Left colon (tissue), 2 donors: ENCODE measurements at regions not wholly inside any gene's neighbourhood (a gene's known extent, or its start where the extent isn't known, plus 50 kb on each side); places are given as distances from the start of the nearest gene placed in this dataset.
A peak's percentile ranks its signal among the peaks of the same experiment; 100 is the strongest.
"Not testable (repeated sequence)": the region's sequence is repeated elsewhere in the genome, so short reads cannot be mapped to it uniquely, and the experiment has no call there.

Source experiments
- ATAC-seq: fragments of 200-7000 bp; cut with Tn5 transposase; one replicate; pipeline ENCODE4 v1.9.1; 2020; ENCODE audit warnings: mild to moderate bottlenecking, moderate library complexity
- DNase-seq, 2 donors: peaks; one replicate each; pipeline ENCODE4 v3.0.0-alpha.2; 2020
- intact Hi-C, 2 donors: fragments of 100-400 bp; cut with DNase I in 1 of 2; cut with micrococcal nuclease in 1 of 2; formaldehyde crosslinking; loops; one replicate each; pipeline versions ENCODE4 v1.11.2 to v1.14.0; 2022; cut with DNase I, micrococcal nuclease
- donor health status: DM: no; HTN: no; CAD: no.
- donor health status: DM: yes; HTN: yes; CAD: no.

- intact Hi-C loops, ATAC-seq, DNase-seq: not testable (repeated sequence)
Measured at GRCh38 chr1:244999644-245000043, 135.3 kb upstream of the HNRNPU start.

GRCh38 chr1:244998717-244999346 lies 134.5 kb upstream of the HNRNPU start:
- ATAC-seq, result no peak
- no peak for DNase-seq
- intact Hi-C loops, result no loop called here

DNA sequence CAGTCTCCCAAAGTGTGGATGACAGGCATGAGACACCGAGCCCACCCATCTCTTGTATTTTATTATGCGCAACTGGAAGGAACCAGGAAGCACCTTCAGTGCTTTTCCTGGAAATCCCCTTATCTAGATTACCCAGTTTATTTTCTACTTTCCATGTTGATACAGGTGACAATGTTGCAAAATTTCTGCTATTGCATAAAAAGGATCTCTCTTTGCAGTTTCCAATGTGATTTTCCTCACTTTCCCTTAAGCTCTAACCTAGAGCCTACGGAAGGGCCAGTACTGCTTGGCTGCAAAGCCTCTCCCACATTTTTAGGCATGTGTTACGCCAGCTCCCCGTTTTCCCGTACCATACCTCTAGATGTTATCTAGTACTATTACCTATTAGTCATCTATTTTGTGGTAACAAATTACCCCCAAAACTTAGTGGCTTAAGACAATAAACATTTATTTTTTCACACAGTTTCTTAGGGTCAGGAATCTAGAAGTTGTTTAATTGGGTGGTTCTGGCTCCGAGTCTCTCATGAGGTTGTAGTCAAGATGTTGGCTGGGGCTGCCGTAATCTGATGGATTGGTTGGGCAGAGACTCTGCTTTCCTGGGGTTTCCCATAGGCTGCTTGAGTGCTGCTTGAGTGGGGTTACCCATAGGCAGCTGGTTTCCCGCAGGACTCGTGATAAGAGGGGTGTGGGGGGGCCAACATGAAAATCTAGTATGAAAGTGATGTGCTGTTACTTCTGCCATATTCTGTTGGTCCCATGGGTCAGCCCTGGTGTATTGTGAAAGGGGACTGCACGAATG lies 131.5 kb upstream of the HNRNPU start:
- intact Hi-C loops, result no loop called here
- no peak for DNase-seq
- ATAC-seq, result no peak

DNA sequence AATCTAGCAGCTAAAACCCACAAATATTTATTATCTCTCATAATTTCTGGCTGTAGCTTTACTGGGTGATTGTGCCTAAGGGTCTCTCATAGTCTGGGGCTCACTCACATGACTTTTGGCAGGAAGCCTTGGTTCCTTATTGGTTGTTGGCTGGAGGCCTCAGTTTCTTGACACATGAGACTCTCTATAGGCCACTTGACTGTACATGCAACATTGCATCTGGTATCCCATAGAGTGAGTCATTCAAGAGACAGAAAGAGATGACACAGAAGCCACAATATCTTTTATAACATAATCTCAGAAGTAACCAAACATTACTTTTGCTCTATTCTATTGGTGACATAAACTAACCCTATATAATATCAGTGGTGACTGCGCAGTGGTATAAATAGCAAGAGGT lies 128.5 kb upstream of the HNRNPU start:
- intact Hi-C loops, result no loop called here
- ATAC-seq, result no peak
- no peak for DNase-seq

GRCh38 chr1:244989813-244990212 lies 125.5 kb upstream of the HNRNPU start:
- intact Hi-C loops, result no loop called here
- ATAC-seq (no peak), DNase-seq (no peak)

DNA sequence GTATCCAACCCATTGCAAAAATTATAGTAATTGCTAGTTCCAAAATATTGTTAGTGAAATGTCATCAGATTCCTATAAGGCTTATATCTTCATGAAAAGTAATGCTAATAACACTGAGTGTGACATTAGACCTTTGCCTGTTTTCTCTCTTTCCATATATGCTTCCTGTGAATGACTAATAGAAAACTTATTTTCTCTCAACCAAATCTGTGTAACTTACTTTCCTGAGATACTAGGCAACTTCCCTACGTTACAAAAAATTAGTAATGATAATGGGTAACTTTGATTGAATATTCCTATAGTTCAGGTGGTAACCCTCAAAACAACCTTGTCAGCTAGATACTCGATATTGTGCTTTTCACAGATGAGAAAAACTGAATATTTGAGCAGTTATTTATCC lies 124.2 kb upstream of the HNRNPU start:
- DNase-seq (no peak), ATAC-seq (no peak)
- intact Hi-C loops, result no loop called here

GRCh38 chr1:244980605-244981004 lies 116.3 kb upstream of the HNRNPU start:
- DNase-seq (no peak), ATAC-seq (no peak)
- intact Hi-C loops, result no loop called here

DNA sequence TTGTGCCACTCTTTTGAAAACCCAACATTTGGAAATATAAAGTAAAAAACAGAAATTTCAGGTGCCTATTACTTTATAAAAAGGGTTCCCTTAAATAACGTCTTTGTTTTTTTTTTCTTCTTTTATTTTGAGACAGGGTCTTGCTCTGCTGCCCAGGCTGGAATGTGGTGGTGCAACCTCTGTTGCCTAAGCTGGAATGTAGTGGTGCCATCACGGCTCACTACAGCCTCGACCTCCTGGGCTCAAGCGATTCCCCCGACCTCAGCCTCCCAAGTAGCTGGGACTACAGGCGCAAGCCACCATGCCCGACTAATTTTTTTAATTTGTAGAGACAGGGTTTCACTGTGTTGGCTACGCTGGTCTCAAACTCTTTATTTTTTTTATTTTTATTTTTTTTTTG lies 110.2 kb upstream of the HNRNPU start:
- ATAC-seq (no peak), DNase-seq (no peak)
- intact Hi-C loops, result loop anchor here in 1 of 2 donors (10.0 kb wide), 1 partner anchor 140 kb away; the partner anchor contains the start of gene COX20

DNA sequence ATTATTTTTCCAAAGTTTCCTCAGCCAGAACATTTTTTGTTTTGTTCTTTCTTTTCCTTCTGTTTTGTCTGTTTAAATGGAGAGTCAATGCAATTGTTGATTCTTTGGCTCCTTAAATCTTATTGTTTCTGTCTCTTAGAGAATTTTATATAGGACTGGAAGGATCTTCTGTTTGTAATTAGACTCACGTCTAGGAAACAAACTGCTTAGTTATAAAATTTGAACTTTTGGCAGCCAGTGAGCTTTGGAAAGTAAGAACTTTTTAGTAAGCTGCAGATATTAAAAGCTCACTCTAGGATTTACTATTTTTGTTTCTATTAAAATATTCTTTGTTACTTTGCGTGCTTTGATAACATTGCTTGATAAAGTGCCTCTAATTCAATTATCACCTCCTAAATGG lies 109.8 kb upstream of the HNRNPU start:
- no peak for DNase-seq
- intact Hi-C loops, result loop anchor here in 1 of 2 donors (10.0 kb wide), 1 partner anchor 139 kb away; the partner anchor contains the start of gene COX20
- no peak for ATAC-seq

- DNase-seq (no peak), ATAC-seq (no peak)
- intact Hi-C loops, result loop anchor here in 1 of 2 donors (10.0 kb wide), 1 partner anchor 137 kb away; the partner anchor contains the start of gene COX20
Measured at GRCh38 chr1:244971552-244972216, 107.3 kb upstream of the HNRNPU start.

GRCh38 chr1:244970744-244971551 lies 106.6 kb upstream of the HNRNPU start:
- ATAC-seq (peak; percentile 87), DNase-seq (peak; percentile 92 to 95)
- intact Hi-C loops, result loop anchor here in 1 of 2 donors (10.0 kb wide), 1 partner anchor 136 kb away; the partner anchor contains the start of gene COX20

DNA sequence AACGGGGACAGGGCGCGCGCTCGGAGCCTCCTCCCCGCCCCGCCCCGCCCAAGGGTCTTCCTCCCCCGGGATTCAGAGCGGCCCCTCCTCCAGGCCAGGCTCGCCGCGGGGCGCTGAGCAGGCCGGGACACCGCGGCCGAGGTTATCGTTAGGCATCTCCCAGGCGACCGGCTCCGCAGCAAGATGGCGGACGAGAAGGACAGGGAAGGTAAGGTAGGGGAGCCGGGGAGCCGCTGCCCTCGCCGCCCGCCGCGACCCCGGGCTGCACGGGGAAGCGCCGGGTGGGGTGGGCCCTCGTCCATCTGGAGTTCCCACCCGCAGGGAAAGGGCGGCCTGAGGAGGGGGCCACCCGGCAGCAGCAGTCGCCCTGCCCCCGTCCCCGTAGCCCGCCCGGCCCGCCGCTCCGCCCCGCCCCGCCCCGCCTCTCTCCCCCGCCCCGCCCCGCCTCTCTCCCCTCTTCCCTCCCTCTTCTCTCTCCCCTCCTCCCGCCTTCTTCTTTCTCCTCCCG lies 105.9 kb upstream of the HNRNPU start:
- peak; percentile 60 for ATAC-seq
- DNase-seq, result peak; percentile 66 to 76
- intact Hi-C loops, result loop anchor here in 1 of 2 donors (10.0 kb wide), 1 partner anchor 135 kb away; the partner anchor contains the start of gene COX20

- DNase-seq, result peak; percentile 69 to 80
- ATAC-seq, result peak; percentile 44
- intact Hi-C loops, result loop anchor here in 1 of 2 donors (10.0 kb wide), 2 partner anchors 105 to 135 kb away; partner anchors contain the start of genes COX20 and HNRNPU
Measured at GRCh38 chr1:244969355-244970235, 105.3 kb upstream of the HNRNPU start.

DNA sequence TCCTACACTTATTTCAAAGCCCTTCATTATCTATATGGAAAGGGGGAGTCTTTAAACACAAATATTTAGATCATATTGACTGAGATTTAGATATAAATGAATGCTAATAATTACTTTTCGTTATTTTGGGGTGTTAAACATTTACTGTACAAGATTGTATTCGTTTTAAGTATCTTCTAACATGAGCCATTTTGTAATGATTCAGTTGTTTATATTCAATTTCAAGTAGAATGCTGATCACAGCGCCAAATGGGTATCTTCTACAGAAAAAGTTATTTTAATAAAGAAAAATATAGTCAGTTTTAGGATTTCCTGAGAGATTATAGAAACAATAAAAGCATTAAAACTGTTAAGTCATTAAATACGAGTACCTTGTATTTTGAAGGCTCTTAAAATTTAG lies 104.5 kb upstream of the HNRNPU start:
- intact Hi-C loops, result loop anchor here in 1 of 2 donors (10.0 kb wide), 1 partner anchor 104 kb away; the partner anchor contains the start of gene HNRNPU
- DNase-seq (no peak), ATAC-seq (no peak)

DNA sequence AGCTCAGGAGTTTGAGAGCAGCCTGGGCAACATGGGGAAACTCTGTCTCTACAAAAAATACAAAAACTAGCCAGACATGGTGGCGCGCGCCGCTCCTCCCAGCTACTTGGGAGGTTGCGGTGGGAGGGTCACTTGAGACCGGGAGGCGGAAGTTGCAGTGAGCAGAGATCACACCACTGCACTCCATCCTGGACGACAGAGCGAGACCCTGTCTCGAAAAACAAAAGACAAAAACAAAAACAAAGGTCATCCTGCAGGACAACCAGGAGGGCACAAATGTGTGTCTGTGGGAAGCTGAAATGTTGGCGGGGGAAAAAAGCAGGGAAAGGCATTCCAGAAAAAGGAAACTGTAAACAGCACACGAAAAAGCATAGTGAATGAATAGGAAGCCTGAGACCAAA lies 104.1 kb upstream of the HNRNPU start:
- ATAC-seq (no peak), DNase-seq (no peak)
- intact Hi-C loops, result loop anchor here in 1 of 2 donors (10.0 kb wide), 1 partner anchor 104 kb away; the partner anchor contains the start of gene HNRNPU

DNA sequence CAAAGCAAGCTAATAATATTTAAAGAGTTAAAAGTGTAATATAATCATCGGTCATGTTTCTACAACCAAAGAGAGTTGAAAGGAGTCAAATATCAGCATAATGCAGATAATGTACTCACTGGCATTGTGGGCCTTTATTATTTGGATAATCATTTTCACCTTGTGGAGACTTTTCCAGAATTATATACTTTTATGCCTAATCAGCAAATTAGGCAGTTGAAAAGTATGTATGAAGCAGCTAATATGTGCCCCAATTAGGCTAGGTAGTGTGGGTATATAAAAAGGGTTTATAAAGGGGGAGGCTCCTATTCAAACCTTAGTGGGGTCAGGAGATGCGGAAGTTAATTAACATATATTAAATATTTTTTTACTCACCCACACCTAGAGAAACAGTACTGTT lies 102.8 kb upstream of the HNRNPU start:
- DNase-seq (no peak), ATAC-seq (no peak)
- intact Hi-C loops, result loop anchor here in 1 of 2 donors (10.0 kb wide), 1 partner anchor 102 kb away; the partner anchor contains the start of gene HNRNPU
